ENCODE measurements at regions not wholly inside any gene's neighbourhood (a gene's known extent, or its start where the extent isn't known, plus 50 kb on each side); places are given as distances from the start of the nearest gene placed in this dataset.
"Not testable (repeated sequence)": the region's sequence is repeated elsewhere in the genome, so short reads cannot be mapped to it uniquely, and the experiment has no call there.

GRCh38 chr17:16839242-16840175 lies 132.4 kb downstream of the TNFRSF13B start:
- not testable (repeated sequence) for DNase-seq

- DNase-seq: not testable (repeated sequence)
Observed at GRCh38 chr17:16838795-16839194, 133.1 kb downstream of the TNFRSF13B start.

GRCh38 chr17:16838287-16838686 lies 133.6 kb downstream of the TNFRSF13B start:
- DNase-seq: not testable (repeated sequence)

- not testable (repeated sequence) for DNase-seq
Observed at GRCh38 chr17:16837468-16838266, 134.3 kb downstream of the TNFRSF13B start.

- DNase-seq: not testable (repeated sequence)
Observed at GRCh38 chr17:16836315-16836915, 135.5 kb downstream of the TNFRSF13B start.

GRCh38 chr17:16833517-16833916 lies 138.4 kb downstream of the TNFRSF13B start:
- not testable (repeated sequence) for DNase-seq

- not testable (repeated sequence) for DNase-seq
Observed at GRCh38 chr17:16832853-16833252, 139.1 kb downstream of the TNFRSF13B start.

GRCh38 chr17:16832206-16832605 lies 139.7 kb downstream of the TNFRSF13B start:
- DNase-seq: not testable (repeated sequence)

GRCh38 chr17:16830770-16831169 lies 140.7 kb downstream of the CCDC144A start:
- not testable (repeated sequence) for DNase-seq

GRCh38 chr17:16830219-16830618 lies 140.2 kb downstream of the CCDC144A start:
- DNase-seq: not testable (repeated sequence)
